NCI-H1930 (cell line): ENCODE measurements at regions not wholly inside any gene's neighbourhood (a gene's known extent, or its start where the extent isn't known, plus 50 kb on each side); places are given as distances from the start of the nearest gene placed in this dataset.

ENCODE experiments used
- DNase-seq, 2 experiments: peaks; one replicate each; lab custom pipeline; 2025; lab: John Stamatoyannopoulos, UW

GRCh38 chr5:74226716-74227485 lies 413.6 kb downstream of the ENC1 start:
- no peak for DNase-seq

- DNase-seq: no peak
Observed at GRCh38 chr5:74225587-74225986, 414.9 kb downstream of the ENC1 start.

GRCh38 chr5:74224331-74224730 lies 416.2 kb downstream of the ENC1 start:
- no peak for DNase-seq

- no peak for DNase-seq
Observed at GRCh38 chr5:74222806-74223205, 417.7 kb downstream of the ENC1 start.

- no peak for DNase-seq
Observed at GRCh38 chr5:74221413-74221812, 419.1 kb downstream of the ENC1 start.

GRCh38 chr5:74216012-74216411 lies 424.5 kb downstream of the ENC1 start:
- DNase-seq: no peak

- DNase-seq: no peak
Observed at GRCh38 chr5:74212336-74212735, 428.2 kb downstream of the ENC1 start.

- no peak for DNase-seq
Observed at GRCh38 chr5:74209571-74209970, 431.0 kb downstream of the ENC1 start.

GRCh38 chr5:74206579-74207550 lies 433.7 kb downstream of the ENC1 start:
- DNase-seq: peak; percentile 70 to 80

- no peak for DNase-seq
Observed at GRCh38 chr5:74205767-74206578, 434.6 kb downstream of the ENC1 start.

- no peak for DNase-seq
Observed at GRCh38 chr5:74201334-74202081, 439.0 kb downstream of the ENC1 start.

GRCh38 chr5:74200560-74200959 lies 440.0 kb downstream of the ENC1 start:
- peak; percentile 14 to 15 for DNase-seq

- no peak for DNase-seq
Observed at GRCh38 chr5:74199436-74200210, 440.9 kb downstream of the ENC1 start.

- no peak for DNase-seq
Observed at GRCh38 chr5:74199005-74199404, 441.5 kb downstream of the ENC1 start.

GRCh38 chr5:74198156-74198555 lies 442.4 kb downstream of the ENC1 start:
- DNase-seq: no peak

- no peak for DNase-seq
Observed at GRCh38 chr5:74196233-74196632, 444.3 kb downstream of the ENC1 start.

- DNase-seq: no peak
Observed at GRCh38 chr5:74194196-74194595, 446.3 kb downstream of the ENC1 start.

GRCh38 chr5:74192606-74193299 lies 447.8 kb downstream of the ENC1 start:
- DNase-seq: no peak

GRCh38 chr5:74188351-74189105 lies 452.0 kb downstream of the ENC1 start:
- DNase-seq: no peak
